Activated CD4-positive, alpha-beta T cell treated with anti-CD3 and anti-CD28 coated beads for 36 hours (primary cell): ENCODE measurements at regions not wholly inside any gene's neighbourhood (a gene's known extent, or its start where the extent isn't known, plus 50 kb on each side); places are given as distances from the start of the nearest gene placed in this dataset.

ENCODE experiments used
- ATAC-seq: fragments of 200-7000 bp; cut with Tn5 transposase; one replicate; pipeline ENCODE4 v1.10.0; 2021; ENCODE audit warnings: mild to moderate bottlenecking, moderate library complexity
- CTCF ChIA-PET: fragments of 350-600 bp; sonication (Branson Sonifier 250); formaldehyde crosslinking; loops from one replicate; lab custom pipeline; 2021; ENCODE audit warnings: antibody characterized with exemption; lab: Charles Lee
- POLR2A ChIA-PET: fragments of 350-600 bp; sonication (Branson Sonifier 250); formaldehyde crosslinking; loops from one replicate; lab custom pipeline; 2021; ENCODE audit warnings: antibody characterized with exemption, inconsistent platforms; lab: Charles Lee
- DNase-seq: peaks from one replicate; pipeline ENCODE4 v3.0.0-alpha.2; 2020
- H3K27ac Mint-ChIP-seq: one replicate; pipeline ENCODE4 v1.8.0; 2021; ENCODE audit warnings: mixed read lengths
- H3K27me3 Mint-ChIP-seq: one replicate; pipeline ENCODE4 v1.8.0; 2021; ENCODE audit warnings: mixed read lengths
- H3K36me3 Mint-ChIP-seq: one replicate; pipeline ENCODE4 v1.8.0; 2021; ENCODE audit warnings: low read depth, mixed read lengths
- H3K4me1 Mint-ChIP-seq: one replicate; pipeline ENCODE4 v1.8.0; 2021; ENCODE audit warnings: mixed read lengths
- H3K4me3 Mint-ChIP-seq: one replicate; pipeline ENCODE4 v1.8.0; 2021; ENCODE audit warnings: mild to moderate bottlenecking, moderate library complexity, mixed read lengths
- H3K9me3 Mint-ChIP-seq: one replicate; pipeline ENCODE4 v1.8.0; 2021; ENCODE audit warnings: low read depth, mixed read lengths
- intact Hi-C, 2 experiments: fragments of 100-400 bp; cut with DNase I in 1 of 2; cut with micrococcal nuclease in 1 of 2; formaldehyde crosslinking; loops; one replicate each; pipeline versions ENCODE4 v1.14.2 to v1.15.1; 2022 to 2024; cut with DNase I, micrococcal nuclease

GRCh38 chr1:98217601-98218000 lies 296.8 kb upstream of the DPYD start:
- Mint-ChIP-seq H3K4me1 (no peaks in the 10 kb centered on the region), H3K36me3 (no peaks in the 10 kb centered on the region), H3K4me3 (no peak overlapping the region), H3K27ac (no peak overlapping the region), H3K27me3 (peaks cover 2% of the 10 kb centered on the region), H3K9me3 (no peaks in the 10 kb centered on the region)
- ATAC-seq (no peak), DNase-seq (no peak)
- POLR2A ChIA-PET, result no interaction called here
- intact Hi-C loops, result no loop called here
- CTCF ChIA-PET, result no interaction called here

GRCh38 chr1:98216304-98216703 lies 295.5 kb upstream of the DPYD start:
- Mint-ChIP-seq H3K4me3 (no peak overlapping the region), H3K4me1 (no peaks in the 10 kb centered on the region), H3K36me3 (no peaks in the 10 kb centered on the region), H3K9me3 (no peaks in the 10 kb centered on the region), H3K27me3 (peaks cover 2% of the 10 kb centered on the region), H3K27ac (no peak overlapping the region)
- intact Hi-C loops, result no loop called here
- ChIA-PET CTCF (no interaction called here), POLR2A (no interaction called here)
- ATAC-seq, result no peak
- DNase-seq, result no peak

GRCh38 chr1:98211271-98211845 lies 290.5 kb upstream of the DPYD start:
- ChIA-PET CTCF (no interaction called here), POLR2A (no interaction called here)
- Mint-ChIP-seq H3K36me3 (no peaks in the 10 kb centered on the region), H3K9me3 (no peaks in the 10 kb centered on the region), H3K4me1 (no peaks in the 10 kb centered on the region), H3K27ac (no peak overlapping the region), H3K27me3 (no peaks in the 10 kb centered on the region), H3K4me3 (no peak overlapping the region)
- no peak for ATAC-seq
- intact Hi-C loops, result no loop called here
- DNase-seq, result no peak

- intact Hi-C loops, result no loop called here
- Mint-ChIP-seq H3K4me1 (no peaks in the 10 kb centered on the region), H3K27ac (no peak overlapping the region), H3K4me3 (no peak overlapping the region), H3K27me3 (no peaks in the 10 kb centered on the region), H3K9me3 (no peaks in the 10 kb centered on the region), H3K36me3 (no peaks in the 10 kb centered on the region)
- DNase-seq (no peak), ATAC-seq (no peak)
- CTCF ChIA-PET, result no interaction called here
- POLR2A ChIA-PET, result no interaction called here
Measured at GRCh38 chr1:98210563-98210962, 289.7 kb upstream of the DPYD start.

GRCh38 chr1:98210064-98210463 lies 289.2 kb upstream of the DPYD start:
- H3K27me3 Mint-ChIP-seq, result no peaks in the 10 kb centered on the region
- intact Hi-C loops, result no loop called here
- H3K9me3 Mint-ChIP-seq, result no peaks in the 10 kb centered on the region
- no peak overlapping the region for H3K27ac Mint-ChIP-seq
- no peak for DNase-seq
- H3K36me3 Mint-ChIP-seq, result no peaks in the 10 kb centered on the region
- no peaks in the 10 kb centered on the region for H3K4me1 Mint-ChIP-seq
- ChIA-PET POLR2A (no interaction called here), CTCF (no interaction called here)
- no peak overlapping the region for H3K4me3 Mint-ChIP-seq
- ATAC-seq, result no peak

- intact Hi-C loops, result no loop called here
- no peak for DNase-seq
- CTCF ChIA-PET, result no interaction called here
- H3K36me3 Mint-ChIP-seq, result no peaks in the 10 kb centered on the region
- H3K27me3 Mint-ChIP-seq, result no peaks in the 10 kb centered on the region
- no peaks in the 10 kb centered on the region for H3K9me3 Mint-ChIP-seq
- no peak overlapping the region for H3K4me3 Mint-ChIP-seq
- H3K27ac Mint-ChIP-seq, result no peak overlapping the region
- POLR2A ChIA-PET, result no interaction called here
- ATAC-seq, result no peak
- H3K4me1 Mint-ChIP-seq, result no peaks in the 10 kb centered on the region
Measured at GRCh38 chr1:98205291-98206017, 284.6 kb upstream of the DPYD start.

- H3K27me3 Mint-ChIP-seq, result no peaks in the 10 kb centered on the region
- H3K4me1 Mint-ChIP-seq, result no peaks in the 10 kb centered on the region
- POLR2A ChIA-PET, result no interaction called here
- ATAC-seq (no peak), DNase-seq (no peak)
- H3K4me3 Mint-ChIP-seq, result no peak overlapping the region
- CTCF ChIA-PET, result no interaction called here
- H3K9me3 Mint-ChIP-seq, result no peaks in the 10 kb centered on the region
- intact Hi-C loops, result no loop called here
- H3K36me3 Mint-ChIP-seq, result no peaks in the 10 kb centered on the region
- H3K27ac Mint-ChIP-seq, result no peak overlapping the region
Measured at GRCh38 chr1:98203466-98203865, 282.6 kb upstream of the DPYD start.

GRCh38 chr1:98201666-98202081 lies 280.8 kb upstream of the DPYD start:
- intact Hi-C loops, result no loop called here
- Mint-ChIP-seq H3K27me3 (no peaks in the 10 kb centered on the region), H3K9me3 (no peaks in the 10 kb centered on the region), H3K4me3 (no peak overlapping the region), H3K27ac (no peak overlapping the region), H3K4me1 (no peaks in the 10 kb centered on the region), H3K36me3 (no peaks in the 10 kb centered on the region)
- DNase-seq (no peak), ATAC-seq (no peak)
- POLR2A ChIA-PET, result no interaction called here
- CTCF ChIA-PET, result interaction anchor here (0.7 kb wide), 1 partner anchor 1050 kb away, joined by 3 read pairs; no protein-coding TSS in a partner anchor

- ChIA-PET POLR2A (no interaction called here), CTCF (no interaction called here)
- no peak overlapping the region for H3K27ac Mint-ChIP-seq
- no peaks in the 10 kb centered on the region for H3K4me1 Mint-ChIP-seq
- H3K36me3 Mint-ChIP-seq, result no peaks in the 10 kb centered on the region
- intact Hi-C loops, result no loop called here
- H3K9me3 Mint-ChIP-seq, result no peaks in the 10 kb centered on the region
- H3K27me3 Mint-ChIP-seq, result no peaks in the 10 kb centered on the region
- DNase-seq (no peak), ATAC-seq (no peak)
- no peak overlapping the region for H3K4me3 Mint-ChIP-seq
Measured at GRCh38 chr1:98197356-98197755, 276.5 kb upstream of the DPYD start.

GRCh38 chr1:98196012-98196411 lies 275.2 kb upstream of the DPYD start:
- CTCF ChIA-PET, result no interaction called here
- intact Hi-C loops, result no loop called here
- DNase-seq (no peak), ATAC-seq (no peak)
- Mint-ChIP-seq H3K9me3 (no peaks in the 10 kb centered on the region), H3K36me3 (no peaks in the 10 kb centered on the region), H3K4me1 (no peaks in the 10 kb centered on the region), H3K27me3 (no peaks in the 10 kb centered on the region), H3K4me3 (no peak overlapping the region), H3K27ac (no peak overlapping the region)
- POLR2A ChIA-PET, result no interaction called here

- intact Hi-C loops, result no loop called here
- CTCF ChIA-PET, result no interaction called here
- Mint-ChIP-seq H3K4me3 (no peak overlapping the region), H3K27me3 (no peaks in the 10 kb centered on the region), H3K36me3 (no peaks in the 10 kb centered on the region), H3K27ac (no peak overlapping the region), H3K4me1 (no peaks in the 10 kb centered on the region), H3K9me3 (no peaks in the 10 kb centered on the region)
- no peak for DNase-seq
- POLR2A ChIA-PET, result no interaction called here
- no peak for ATAC-seq
Measured at GRCh38 chr1:98188774-98189173, 267.9 kb upstream of the DPYD start.

- no peak overlapping the region for H3K4me3 Mint-ChIP-seq
- POLR2A ChIA-PET, result interaction anchor here (0.7 kb wide), 1 partner anchor 1567 kb away, joined by 3 read pairs; no protein-coding TSS in a partner anchor
- H3K9me3 Mint-ChIP-seq, result no peaks in the 10 kb centered on the region
- no peaks in the 10 kb centered on the region for H3K36me3 Mint-ChIP-seq
- DNase-seq (no peak), ATAC-seq (no peak)
- H3K27me3 Mint-ChIP-seq, result no peaks in the 10 kb centered on the region
- H3K27ac Mint-ChIP-seq, result no peak overlapping the region
- H3K4me1 Mint-ChIP-seq, result no peaks in the 10 kb centered on the region
- intact Hi-C loops, result no loop called here
- CTCF ChIA-PET, result no interaction called here
Measured at GRCh38 chr1:98184856-98185255, 264.0 kb upstream of the DPYD start.
